GM23338 (cell line): ENCODE measurements at regions not wholly inside any gene's neighbourhood (a gene's known extent, or its start where the extent isn't known, plus 50 kb on each side); places are given as distances from the start of the nearest gene placed in this dataset.

ENCODE experiments used
- ATAC-seq: fragments of 200-7000 bp; cut with Tn5 transposase; 3 replicates; pipeline ENCODE4 v1.9.1; 2020
- DNase-seq: peaks from one replicate; pipeline ENCODE4 v3.0.0-alpha.2; 2015; ENCODE audit warnings: low spot score
- H2AFZ ChIP-seq: fragments of 200-600 bp; sonication (generic); 2 replicates; pipeline ENCODE4 v1.8.0; 2016; ENCODE audit warnings: antibody characterized with exemption, mild to moderate bottlenecking, moderate library complexity
- H3F3A ChIP-seq: fragments of 200-600 bp; sonication (generic); replicated peaks from 2 replicates; pipeline ENCODE4 v1.8.0; 2017; ENCODE audit warnings: antibody characterized with exemption, mixed run types, low read depth
- H3K27ac ChIP-seq: fragments of 200-600 bp; sonication (generic); 2 replicates; pipeline ENCODE4 v1.6.1; 2016; ENCODE audit warnings: low read depth
- H3K27me3 ChIP-seq: fragments of 200-600 bp; sonication (generic); 2 replicates; pipeline ENCODE4 v1.8.0; 2016; ENCODE audit warnings: mild to moderate bottlenecking, mixed run types, moderate library complexity; ENCODE audit not compliant: insufficient read depth
- H3K36me3 ChIP-seq: fragments of 200-600 bp; sonication (generic); 2 replicates; pipeline ENCODE4 v1.8.0; 2016; ENCODE audit warnings: mild to moderate bottlenecking; ENCODE audit not compliant: insufficient read depth
- H3K4me1 ChIP-seq: fragments of 200-600 bp; sonication (generic); 2 replicates; pipeline ENCODE4 v1.8.0; 2016; ENCODE audit warnings: mild to moderate bottlenecking, moderate library complexity; ENCODE audit not compliant: insufficient read depth
- H3K4me2 ChIP-seq: fragments of 200-600 bp; sonication (generic); 2 replicates; pipeline ENCODE4 v1.7.1; 2017; ENCODE audit warnings: mixed run types
- H3K4me3 ChIP-seq: fragments of 200-600 bp; sonication (generic); 2 replicates; pipeline ENCODE4 v1.6.1; 2016; ENCODE audit warnings: mixed run types
- H3K79me2 ChIP-seq: fragments of 200-600 bp; sonication (generic); replicated peaks from 2 replicates; pipeline ENCODE4 v1.8.0; 2017; ENCODE audit warnings: mild to moderate bottlenecking; ENCODE audit not compliant: insufficient read depth
- H3K9me2 ChIP-seq: fragments of 200-600 bp; sonication (generic); 2 replicates; pipeline ENCODE4 v1.8.0; 2017; ENCODE audit not compliant: insufficient read depth
- H4K20me1 ChIP-seq: fragments of 200-600 bp; sonication (generic); replicated peaks from 2 replicates; pipeline ENCODE4 v1.8.0; 2017; ENCODE audit warnings: mild to moderate bottlenecking; ENCODE audit not compliant: insufficient read depth
- H3K27ac Mint-ChIP-seq: 2 replicates; pipeline ENCODE4 v1.8.0; 2020; ENCODE audit warnings: inconsistent platforms, mild to moderate bottlenecking, moderate library complexity, mixed read lengths
- H3K27me3 Mint-ChIP-seq: 3 replicates; pipeline ENCODE4 v1.8.0; 2022; ENCODE audit warnings: low read depth, mild to moderate bottlenecking, moderate library complexity, mixed read lengths, inconsistent platforms; ENCODE audit not compliant: insufficient read depth, poor library complexity
- H3K36me3 Mint-ChIP-seq: 3 replicates; pipeline ENCODE4 v1.8.0; 2021; ENCODE audit warnings: low read depth, mild to moderate bottlenecking, inconsistent platforms, moderate library complexity, mixed read lengths
- H3K4me1 Mint-ChIP-seq: 3 replicates; pipeline ENCODE4 v1.8.0; 2020; ENCODE audit warnings: mild to moderate bottlenecking, inconsistent platforms, mixed read lengths
- H3K4me3 Mint-ChIP-seq: 3 replicates; pipeline ENCODE4 v1.8.0; 2021; ENCODE audit warnings: moderate library complexity, mild to moderate bottlenecking, inconsistent platforms, mixed read lengths
- H3K9me3 Mint-ChIP-seq: 3 replicates; pipeline ENCODE4 v1.8.0; 2020; ENCODE audit warnings: moderate library complexity, mild to moderate bottlenecking, inconsistent platforms, mixed read lengths
- CREB1 ChIP-seq: fragments of 250-450 bp; sonication (Bioruptor Pico); IDR thresholded peaks from 2 replicates; pipeline ENCODE4 v1.5.0; 2020; ENCODE audit warnings: low read depth, mild to moderate bottlenecking, moderate library complexity
- JUNB ChIP-seq: IDR thresholded peaks from one replicate; pipeline ENCODE4 v1.6.1; 2016; ENCODE audit warnings: antibody characterized with exemption; ENCODE audit not compliant: unreplicated experiment
- NANOG ChIP-seq: IDR thresholded peaks from 2 replicates; pipeline ENCODE4 v1.6.1; 2016; ENCODE audit warnings: antibody characterized with exemption, borderline replicate concordance
- POLR2AphosphoS5 ChIP-seq: IDR thresholded peaks from 2 replicates; pipeline ENCODE4 v1.6.1; 2016; ENCODE audit warnings: antibody characterized with exemption, low read depth
- ZNF114 ChIP-seq: fragments of 250-450 bp; sonication (Bioruptor Pico); IDR thresholded peaks from 2 replicates; pipeline ENCODE4 v1.5.0; 2020; ENCODE audit warnings: mild to moderate bottlenecking, moderate library complexity
- TF ChIP-seq, protein P1 (sequence below): IDR thresholded peaks from one replicate; pipeline ENCODE4 v1.6.1; 2018; ENCODE audit warnings: antibody characterized with exemption; ENCODE audit not compliant: unreplicated experiment
- TF ChIP-seq, protein P2 (sequence below): IDR thresholded peaks from 2 replicates; pipeline ENCODE4 v1.6.1; 2016; ENCODE audit warnings: antibody characterized with exemption
- TF ChIP-seq, protein P3 (sequence below), 2 experiments: fragments of 200-600 bp in 1 of 2; sonication (generic) in 1 of 2; conservative IDR thresholded peaks; 2 replicates each; pipeline versions ENCODE4 v1.5.1 to v1.6.1; 2016 to 2017; ENCODE audit warnings: antibody characterized with exemption in 2 of 2, low read depth in 2 of 2, mild to moderate bottlenecking in 2 of 2, moderate library complexity in 1 of 2

DNA sequence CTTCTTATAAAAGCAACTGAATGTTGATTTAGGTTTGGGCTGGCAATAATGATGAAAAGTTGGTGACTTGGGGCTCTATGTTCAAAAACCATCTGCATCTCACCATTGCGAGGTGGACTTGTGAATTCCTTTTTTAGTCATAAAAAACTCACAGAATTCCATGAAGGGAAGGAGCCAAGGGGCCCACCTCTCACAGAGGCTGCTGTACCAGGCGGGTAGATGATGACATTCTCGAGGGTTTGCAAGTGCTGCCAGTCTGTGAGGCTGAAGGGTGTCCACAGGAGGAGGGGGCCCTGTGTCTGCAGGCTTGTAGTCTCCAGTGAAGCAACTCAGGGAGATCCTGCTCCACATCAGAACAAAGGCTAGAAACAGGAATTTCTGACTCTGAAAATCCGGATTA is 195.5 kb upstream of the ZNF32 start (continued):
- TF ChIP-seq, protein P1, sequence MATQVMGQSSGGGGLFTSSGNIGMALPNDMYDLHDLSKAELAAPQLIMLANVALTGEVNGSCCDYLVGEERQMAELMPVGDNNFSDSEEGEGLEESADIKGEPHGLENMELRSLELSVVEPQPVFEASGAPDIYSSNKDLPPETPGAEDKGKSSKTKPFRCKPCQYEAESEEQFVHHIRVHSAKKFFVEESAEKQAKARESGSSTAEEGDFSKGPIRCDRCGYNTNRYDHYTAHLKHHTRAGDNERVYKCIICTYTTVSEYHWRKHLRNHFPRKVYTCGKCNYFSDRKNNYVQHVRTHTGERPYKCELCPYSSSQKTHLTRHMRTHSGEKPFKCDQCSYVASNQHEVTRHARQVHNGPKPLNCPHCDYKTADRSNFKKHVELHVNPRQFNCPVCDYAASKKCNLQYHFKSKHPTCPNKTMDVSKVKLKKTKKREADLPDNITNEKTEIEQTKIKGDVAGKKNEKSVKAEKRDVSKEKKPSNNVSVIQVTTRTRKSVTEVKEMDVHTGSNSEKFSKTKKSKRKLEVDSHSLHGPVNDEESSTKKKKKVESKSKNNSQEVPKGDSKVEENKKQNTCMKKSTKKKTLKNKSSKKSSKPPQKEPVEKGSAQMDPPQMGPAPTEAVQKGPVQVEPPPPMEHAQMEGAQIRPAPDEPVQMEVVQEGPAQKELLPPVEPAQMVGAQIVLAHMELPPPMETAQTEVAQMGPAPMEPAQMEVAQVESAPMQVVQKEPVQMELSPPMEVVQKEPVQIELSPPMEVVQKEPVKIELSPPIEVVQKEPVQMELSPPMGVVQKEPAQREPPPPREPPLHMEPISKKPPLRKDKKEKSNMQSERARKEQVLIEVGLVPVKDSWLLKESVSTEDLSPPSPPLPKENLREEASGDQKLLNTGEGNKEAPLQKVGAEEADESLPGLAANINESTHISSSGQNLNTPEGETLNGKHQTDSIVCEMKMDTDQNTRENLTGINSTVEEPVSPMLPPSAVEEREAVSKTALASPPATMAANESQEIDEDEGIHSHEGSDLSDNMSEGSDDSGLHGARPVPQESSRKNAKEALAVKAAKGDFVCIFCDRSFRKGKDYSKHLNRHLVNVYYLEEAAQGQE, result no peak
- TF ChIP-seq CREB1 (CRISPR knock-in tag), result no peak
- no peak for TF ChIP-seq ZNF114
- TF ChIP-seq NANOG, result no peak
- no peak for TF ChIP-seq POLR2AphosphoS5
- TF ChIP-seq, protein P2, sequence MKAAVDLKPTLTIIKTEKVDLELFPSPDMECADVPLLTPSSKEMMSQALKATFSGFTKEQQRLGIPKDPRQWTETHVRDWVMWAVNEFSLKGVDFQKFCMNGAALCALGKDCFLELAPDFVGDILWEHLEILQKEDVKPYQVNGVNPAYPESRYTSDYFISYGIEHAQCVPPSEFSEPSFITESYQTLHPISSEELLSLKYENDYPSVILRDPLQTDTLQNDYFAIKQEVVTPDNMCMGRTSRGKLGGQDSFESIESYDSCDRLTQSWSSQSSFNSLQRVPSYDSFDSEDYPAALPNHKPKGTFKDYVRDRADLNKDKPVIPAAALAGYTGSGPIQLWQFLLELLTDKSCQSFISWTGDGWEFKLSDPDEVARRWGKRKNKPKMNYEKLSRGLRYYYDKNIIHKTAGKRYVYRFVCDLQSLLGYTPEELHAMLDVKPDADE, result no peak
- TF ChIP-seq, protein P3, sequence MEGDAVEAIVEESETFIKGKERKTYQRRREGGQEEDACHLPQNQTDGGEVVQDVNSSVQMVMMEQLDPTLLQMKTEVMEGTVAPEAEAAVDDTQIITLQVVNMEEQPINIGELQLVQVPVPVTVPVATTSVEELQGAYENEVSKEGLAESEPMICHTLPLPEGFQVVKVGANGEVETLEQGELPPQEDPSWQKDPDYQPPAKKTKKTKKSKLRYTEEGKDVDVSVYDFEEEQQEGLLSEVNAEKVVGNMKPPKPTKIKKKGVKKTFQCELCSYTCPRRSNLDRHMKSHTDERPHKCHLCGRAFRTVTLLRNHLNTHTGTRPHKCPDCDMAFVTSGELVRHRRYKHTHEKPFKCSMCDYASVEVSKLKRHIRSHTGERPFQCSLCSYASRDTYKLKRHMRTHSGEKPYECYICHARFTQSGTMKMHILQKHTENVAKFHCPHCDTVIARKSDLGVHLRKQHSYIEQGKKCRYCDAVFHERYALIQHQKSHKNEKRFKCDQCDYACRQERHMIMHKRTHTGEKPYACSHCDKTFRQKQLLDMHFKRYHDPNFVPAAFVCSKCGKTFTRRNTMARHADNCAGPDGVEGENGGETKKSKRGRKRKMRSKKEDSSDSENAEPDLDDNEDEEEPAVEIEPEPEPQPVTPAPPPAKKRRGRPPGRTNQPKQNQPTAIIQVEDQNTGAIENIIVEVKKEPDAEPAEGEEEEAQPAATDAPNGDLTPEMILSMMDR (conservative IDR thresholded peaks at IDR 0.05; ENCODE audit: low read depth in 2 of 2), result no peak

DNA sequence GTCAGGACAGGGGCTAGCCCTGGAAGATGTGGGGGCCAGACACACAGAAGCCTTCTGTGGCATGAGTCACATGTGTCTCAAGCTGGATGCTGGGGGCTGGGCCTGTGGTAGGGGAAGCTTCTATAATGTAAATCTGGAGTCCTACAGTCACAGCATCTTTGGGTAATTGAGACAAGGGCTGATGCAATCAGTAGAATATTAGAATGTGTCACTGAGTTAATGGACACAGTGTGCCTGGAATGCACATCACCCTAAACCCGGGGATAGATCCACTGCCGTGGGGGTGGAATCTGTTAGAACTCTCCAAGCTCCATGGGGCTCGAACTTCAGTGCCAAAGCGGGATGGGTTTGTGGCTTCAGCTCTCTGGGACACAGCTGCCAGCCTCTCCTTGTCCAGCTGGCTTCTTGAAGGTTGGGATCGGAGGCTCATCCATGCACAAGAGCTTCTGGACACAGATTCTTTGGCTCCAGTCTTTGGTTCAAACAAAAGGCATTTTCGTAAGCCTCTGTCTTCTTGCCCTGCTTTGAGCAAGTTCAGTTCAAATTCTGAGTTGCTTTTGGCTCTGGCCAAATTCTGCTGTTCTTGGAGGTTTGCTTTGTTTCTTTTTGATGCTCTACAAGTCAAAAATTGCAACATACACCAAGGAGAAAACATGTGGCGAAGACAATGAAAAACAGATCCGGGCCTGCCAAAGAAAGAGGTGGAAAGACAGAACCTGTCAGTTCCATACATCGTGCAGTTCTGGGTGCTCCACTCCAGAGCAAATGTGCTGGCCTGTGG is 194.8 kb upstream of the ZNF32 start:
- no peak overlapping the region for H3K27ac Mint-ChIP-seq
- Histone ChIP-seq H4K20me1 (no peaks in the 10 kb centered on the region), H3K4me1 (no peaks in the 10 kb centered on the region), H3K27me3 (no peaks in the 10 kb centered on the region), H3K36me3 (no peaks in the 10 kb centered on the region), H3K27ac (no peak overlapping the region), H3K4me2 (no peak overlapping the region), H3K79me2 (no peaks in the 10 kb centered on the region), H2AFZ (peak overlapping the region; percentile 43; the same call in 1 of the 2 replicates), H3K9me2 (no peaks in the 10 kb centered on the region), H3F3A (no peaks in the 10 kb centered on the region), H3K4me3 (no peak overlapping the region)
- DNase-seq, result no peak
- no peak for TF ChIP-seq CREB1 (CRISPR knock-in tag)
- TF ChIP-seq, protein P3 (conservative IDR thresholded peaks at IDR 0.05; ENCODE audit: low read depth in 2 of 2), result no peak
- no peak for TF ChIP-seq JUNB
- TF ChIP-seq NANOG, result no peak
- H3K4me3 Mint-ChIP-seq, result no peak overlapping the region
- peaks cover 14% of the 10 kb centered on the region for H3K4me1 Mint-ChIP-seq
- H3K36me3 Mint-ChIP-seq, result no peaks in the 10 kb centered on the region
- no peak for ATAC-seq
- H3K27me3 Mint-ChIP-seq, result peaks cover 8% of the 10 kb centered on the region
- peaks cover 3% of the 10 kb centered on the region; the same call in 1 of the 3 replicates for H3K9me3 Mint-ChIP-seq
